ENCODE measurements at regions not wholly inside any gene's neighbourhood (a gene's known extent, or its start where the extent isn't known, plus 50 kb on each side); places are given as distances from the start of the nearest gene placed in this dataset.
"Not testable (repeated sequence)": the region's sequence is repeated elsewhere in the genome, so short reads cannot be mapped to it uniquely, and the experiment has no call there.

DNA sequence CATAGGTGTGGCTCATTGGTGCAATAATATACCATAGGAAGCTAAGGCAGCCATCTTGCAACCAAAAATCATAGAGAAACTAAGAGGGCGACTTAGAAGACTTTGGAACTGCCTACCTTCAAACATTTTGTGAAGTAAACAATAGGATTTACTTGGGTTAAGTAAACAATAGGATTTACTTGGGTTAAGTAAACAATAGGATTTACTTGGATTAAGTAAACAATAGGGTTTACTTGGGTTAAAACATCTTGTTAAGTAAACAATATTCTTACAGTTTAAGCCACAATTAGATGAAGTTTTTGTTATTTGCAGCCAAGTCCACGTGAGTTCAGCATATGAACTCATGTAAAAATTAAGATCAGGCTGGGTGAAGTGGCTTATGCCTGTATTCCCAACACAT, 722.4 kb upstream of the AUTS2 start:
- Histone ChIP-seq H3K27me3 (ENCODE audit: control insufficient read depth in 4 of 4, insufficient read depth in 4 of 4, low read length in 3 of 4) (no peaks in the 10 kb centered on the region), H3K4me3 (ENCODE audit: low read depth in 1 of 3, low read length in 3 of 3) (no peak overlapping the region), H3K9ac (ENCODE audit: low read depth in 1 of 2, low read length in 2 of 2) (no peak overlapping the region), H3K36me3 (ENCODE audit: control insufficient read depth in 4 of 4, insufficient read depth in 3 of 4, low read depth in 1 of 4, low read length in 3 of 4) (no peaks in the 10 kb centered on the region), H3K27ac (ENCODE audit: low read depth in 1 of 2, low read length in 2 of 2) (no peak overlapping the region), H3K4me1 (ENCODE audit: control insufficient read depth in 4 of 4, insufficient read depth in 4 of 4, low read length in 3 of 4) (peaks cover 0 to 17% (median 8%) of the 10 kb centered on the region in 4 donors), H3K9me3 (ENCODE audit: control insufficient read depth in 4 of 4, low read length in 3 of 4) (no peaks in the 10 kb centered on the region)
- WGBS = 28% methylated on average over 2 of the region's 2 CpGs
- TF ChIP-seq YY1 (IDR thresholded peaks at IDR 0.05) = no peak
- TF ChIP-seq RAD21 (IDR thresholded peaks at IDR 0.05) = no peak
- DNase-seq (ENCODE audit: low spot score) = no peak

DNA sequence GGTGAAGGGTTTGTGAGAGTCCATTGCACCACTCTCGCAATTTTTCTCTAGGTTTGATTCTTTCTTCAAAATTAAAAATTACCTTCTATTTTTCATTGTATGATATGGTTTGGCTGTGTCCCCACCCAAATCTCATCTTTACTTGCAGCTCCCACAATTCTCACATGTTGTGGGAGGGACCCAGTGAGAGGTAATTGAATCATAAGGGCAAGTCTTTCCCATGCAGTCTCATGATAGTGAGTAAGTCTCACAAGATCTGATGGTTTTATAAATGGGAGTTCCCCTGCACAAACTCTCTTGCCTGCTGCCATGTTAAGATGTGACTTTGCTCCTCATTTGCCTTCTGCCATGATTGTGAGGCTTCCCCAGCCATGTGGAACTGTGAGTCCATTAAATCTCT, 711.2 kb upstream of the AUTS2 start:
- WGBS = 96% methylated on average over 1 of the region's 1 CpG
- H3K27ac ChIP-seq (ENCODE audit: low read depth in 1 of 2, low read length in 2 of 2); H3K4me1 ChIP-seq (ENCODE audit: control insufficient read depth in 4 of 4, insufficient read depth in 4 of 4, low read length in 3 of 4); H3K4me3 ChIP-seq (ENCODE audit: low read depth in 1 of 3, low read length in 3 of 3); DNase-seq (ENCODE audit: low spot score); H3K27me3 ChIP-seq (ENCODE audit: control insufficient read depth in 4 of 4, insufficient read depth in 4 of 4, low read length in 3 of 4); H3K9me3 ChIP-seq (ENCODE audit: control insufficient read depth in 4 of 4, low read length in 3 of 4); H3K9ac ChIP-seq (ENCODE audit: low read depth in 1 of 2, low read length in 2 of 2); H3K36me3 ChIP-seq (ENCODE audit: control insufficient read depth in 4 of 4, insufficient read depth in 3 of 4, low read depth in 1 of 4, low read length in 3 of 4): not testable (repeated sequence)

- no peaks in the 10 kb centered on the region for H3K9me3 ChIP-seq (ENCODE audit: control insufficient read depth in 4 of 4, low read length in 3 of 4)
- H3K4me3 ChIP-seq (ENCODE audit: low read depth in 1 of 3, low read length in 3 of 3) = no peak overlapping the region
- 54% methylated on average over 3 of the region's 3 CpGs for WGBS
- H3K36me3 ChIP-seq (ENCODE audit: control insufficient read depth in 4 of 4, insufficient read depth in 3 of 4, low read depth in 1 of 4, low read length in 3 of 4) = no peaks in the 10 kb centered on the region
- H3K27me3 ChIP-seq (ENCODE audit: control insufficient read depth in 4 of 4, insufficient read depth in 4 of 4, low read length in 3 of 4) = no peaks in the 10 kb centered on the region
- no peak overlapping the region for H3K27ac ChIP-seq (ENCODE audit: low read depth in 1 of 2, low read length in 2 of 2)
- DNase-seq (ENCODE audit: low spot score) = no peak
- no peaks in the 10 kb centered on the region for H3K4me1 ChIP-seq (ENCODE audit: control insufficient read depth in 4 of 4, insufficient read depth in 4 of 4, low read length in 3 of 4)
- TF ChIP-seq GABPA (IDR thresholded peaks at IDR 0.05 in 1 of 2, conservative IDR thresholded peaks at IDR 0.05 in 1 of 2) (no peak), JUND (IDR thresholded peaks at IDR 0.05) (no peak)
- TF ChIP-seq, protein P1, sequence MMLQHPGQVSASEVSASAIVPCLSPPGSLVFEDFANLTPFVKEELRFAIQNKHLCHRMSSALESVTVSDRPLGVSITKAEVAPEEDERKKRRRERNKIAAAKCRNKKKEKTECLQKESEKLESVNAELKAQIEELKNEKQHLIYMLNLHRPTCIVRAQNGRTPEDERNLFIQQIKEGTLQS (IDR thresholded peaks at IDR 0.05) = no peak
- TF ChIP-seq, protein P2, sequence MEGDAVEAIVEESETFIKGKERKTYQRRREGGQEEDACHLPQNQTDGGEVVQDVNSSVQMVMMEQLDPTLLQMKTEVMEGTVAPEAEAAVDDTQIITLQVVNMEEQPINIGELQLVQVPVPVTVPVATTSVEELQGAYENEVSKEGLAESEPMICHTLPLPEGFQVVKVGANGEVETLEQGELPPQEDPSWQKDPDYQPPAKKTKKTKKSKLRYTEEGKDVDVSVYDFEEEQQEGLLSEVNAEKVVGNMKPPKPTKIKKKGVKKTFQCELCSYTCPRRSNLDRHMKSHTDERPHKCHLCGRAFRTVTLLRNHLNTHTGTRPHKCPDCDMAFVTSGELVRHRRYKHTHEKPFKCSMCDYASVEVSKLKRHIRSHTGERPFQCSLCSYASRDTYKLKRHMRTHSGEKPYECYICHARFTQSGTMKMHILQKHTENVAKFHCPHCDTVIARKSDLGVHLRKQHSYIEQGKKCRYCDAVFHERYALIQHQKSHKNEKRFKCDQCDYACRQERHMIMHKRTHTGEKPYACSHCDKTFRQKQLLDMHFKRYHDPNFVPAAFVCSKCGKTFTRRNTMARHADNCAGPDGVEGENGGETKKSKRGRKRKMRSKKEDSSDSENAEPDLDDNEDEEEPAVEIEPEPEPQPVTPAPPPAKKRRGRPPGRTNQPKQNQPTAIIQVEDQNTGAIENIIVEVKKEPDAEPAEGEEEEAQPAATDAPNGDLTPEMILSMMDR (IDR thresholded peaks at IDR 0.05; ENCODE audit: low read depth, low read length, missing input control) = no peak
- TF ChIP-seq, protein P3, sequence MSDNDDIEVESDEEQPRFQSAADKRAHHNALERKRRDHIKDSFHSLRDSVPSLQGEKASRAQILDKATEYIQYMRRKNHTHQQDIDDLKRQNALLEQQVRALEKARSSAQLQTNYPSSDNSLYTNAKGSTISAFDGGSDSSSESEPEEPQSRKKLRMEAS (IDR thresholded peaks at IDR 0.05) = no peak
- no peak overlapping the region for H3K9ac ChIP-seq (ENCODE audit: low read depth in 1 of 2, low read length in 2 of 2)
These were observed 709.3 kb upstream of the AUTS2 start for GRCh38 chr7:68888971-68889385.

- Histone ChIP-seq H3K4me3 (ENCODE audit: low read depth in 1 of 3, low read length in 3 of 3) (no peak overlapping the region), H3K9me3 (ENCODE audit: control insufficient read depth in 4 of 4, low read length in 3 of 4) (no peaks in the 10 kb centered on the region), H3K27me3 (ENCODE audit: control insufficient read depth in 4 of 4, insufficient read depth in 4 of 4, low read length in 3 of 4) (no peaks in the 10 kb centered on the region), H3K9ac (ENCODE audit: low read depth in 1 of 2, low read length in 2 of 2) (no peak overlapping the region), H3K4me1 (ENCODE audit: control insufficient read depth in 4 of 4, insufficient read depth in 4 of 4, low read length in 3 of 4) (no peaks in the 10 kb centered on the region), H3K27ac (ENCODE audit: low read depth in 1 of 2, low read length in 2 of 2) (no peak overlapping the region), H3K36me3 (ENCODE audit: control insufficient read depth in 4 of 4, insufficient read depth in 3 of 4, low read depth in 1 of 4, low read length in 3 of 4) (no peaks in the 10 kb centered on the region)
- WGBS = 86% methylated on average over 3 of the region's 3 CpGs
- no peak for TF ChIP-seq JUND (IDR thresholded peaks at IDR 0.05)
- no peak for TF ChIP-seq YY1 (IDR thresholded peaks at IDR 0.05)
- no peak for TF ChIP-seq RAD21 (IDR thresholded peaks at IDR 0.05)
- no peak for DNase-seq (ENCODE audit: low spot score)
These were observed 706.0 kb upstream of the AUTS2 start for GRCh38 chr7:68892236-68892635.
